HL-60 (cell line): ENCODE measurements at regions not wholly inside any gene's neighbourhood (a gene's known extent, or its start where the extent isn't known, plus 50 kb on each side); places are given as distances from the start of the nearest gene placed in this dataset.

ENCODE experiments used
- CTCF ChIP-seq: IDR thresholded peaks from one replicate; pipeline ENCODE4 v1.5.1; 2011; ENCODE audit warnings: low read length, control low read depth, inconsistent platforms; ENCODE audit not compliant: insufficient read depth
- REST ChIP-seq: IDR thresholded peaks from 2 replicates; pipeline ENCODE4 v1.6.1; 2012; ENCODE audit warnings: low read depth; ENCODE audit not compliant: insufficient replicate concordance

GRCh38 chr6:18602931-18603330, 215.8 kb downstream of the RNF144B start:
- TF ChIP-seq CTCF (no peak), REST (no peak)
